Neural cell (in vitro differentiated cells): ENCODE measurements at regions not wholly inside any gene's neighbourhood (a gene's known extent, or its start where the extent isn't known, plus 50 kb on each side); places are given as distances from the start of the nearest gene placed in this dataset.

ENCODE experiments used
- H2AFZ ChIP-seq: fragments of 200-600, 300-800 bp; sonication (generic), shearing (Covaris generic); 2 replicates; pipeline ENCODE4 v1.6.0; 2014; ENCODE audit warnings: low read depth, mild to moderate bottlenecking, antibody characterized with exemption, low read length, moderate library complexity
- H3F3A ChIP-seq: fragments of 200-600 bp; shearing (Covaris generic); 2 replicates; pipeline ENCODE4 v1.6.1; 2016; ENCODE audit warnings: mild to moderate bottlenecking, moderate library complexity, mixed read lengths, antibody characterized with exemption, low read length; ENCODE audit not compliant: insufficient read depth, poor library complexity, severe bottlenecking
- H3K27ac ChIP-seq: fragments of 200-600, 300-800 bp; sonication (generic), shearing (Covaris generic); 2 replicates; pipeline ENCODE4 v1.5.1; 2014; ENCODE audit warnings: mild to moderate bottlenecking, low read length, moderate library complexity
- H3K27me3 ChIP-seq: fragments of 300-800, 200-600 bp; sonication (generic), shearing (Covaris generic); 2 replicates; pipeline ENCODE4 v1.6.0; 2014; ENCODE audit warnings: mild to moderate bottlenecking, low read depth, low read length, moderate library complexity; ENCODE audit not compliant: insufficient read depth
- H3K36me3 ChIP-seq: fragments of 300-800, 200-600 bp; sonication (generic), shearing (Covaris generic); 2 replicates; pipeline ENCODE4 v1.5.1; 2014; ENCODE audit warnings: mild to moderate bottlenecking, antibody characterized with exemption, low read length, moderate library complexity; ENCODE audit not compliant: insufficient read depth
- H3K4me2 ChIP-seq: fragments of 300-800, 200-600 bp; sonication (generic), shearing (Covaris generic); 2 replicates; pipeline ENCODE4 v1.6.0; 2014; ENCODE audit warnings: mild to moderate bottlenecking, low read length
- H3K4me3 ChIP-seq: fragments of 300-800, 200-600 bp; sonication (generic), shearing (Covaris generic); 2 replicates; pipeline ENCODE4 v1.5.1; 2014; ENCODE audit warnings: mild to moderate bottlenecking, low read length, moderate library complexity
- H3K79me2 ChIP-seq: fragments of 200-600 bp; shearing (Covaris generic); replicated peaks from 2 replicates; pipeline ENCODE4 v1.6.0; 2014; ENCODE audit warnings: mild to moderate bottlenecking, low read length, moderate library complexity; ENCODE audit not compliant: insufficient read depth
- H3K9ac ChIP-seq: fragments of 300-800, 200-600 bp; sonication (generic), shearing (Covaris generic); 2 replicates; pipeline ENCODE4 v1.6.1; 2016; ENCODE audit warnings: mild to moderate bottlenecking, low read length, mixed read lengths
- H3K9me2 ChIP-seq: fragments of 200-600 bp; shearing (Covaris generic); 2 replicates; pipeline ENCODE4 v1.6.1; 2016; ENCODE audit warnings: mild to moderate bottlenecking, low read length, mixed read lengths; ENCODE audit not compliant: insufficient read depth
- H3K9me3 ChIP-seq: fragments of 200-600, 300-800 bp; sonication (generic), shearing (Covaris generic); 2 replicates; pipeline ENCODE4 v1.6.1; 2016; ENCODE audit warnings: mild to moderate bottlenecking, mixed run types, low read length, moderate library complexity, mixed read lengths
- H4K20me1 ChIP-seq: fragments of 200-600 bp; shearing (Covaris generic); 2 replicates; pipeline ENCODE4 v1.6.1; 2016; ENCODE audit warnings: mild to moderate bottlenecking, mixed run types; ENCODE audit not compliant: insufficient read depth
- EP300 ChIP-seq: fragments of 450-650 bp; conservative IDR thresholded peaks from 2 replicates; pipeline ENCODE4 v1.6.1; 2014; ENCODE audit warnings: antibody characterized with exemption, mild to moderate bottlenecking, moderate library complexity; ENCODE audit not compliant: poor library complexity, severe bottlenecking
- EZH2 ChIP-seq: fragments of 200-600, 300-800 bp; shearing (Covaris generic), sonication (generic); IDR thresholded peaks from 2 replicates; pipeline ENCODE4 v1.6.1; 2014; ENCODE audit warnings: antibody characterized with exemption, low read length, borderline replicate concordance, mild to moderate bottlenecking; ENCODE audit not compliant: insufficient read depth, poor library complexity, severe bottlenecking
- MXI1 ChIP-seq: fragments of 450-650 bp; conservative IDR thresholded peaks from 2 replicates; pipeline ENCODE4 v1.6.1; 2014; ENCODE audit warnings: antibody characterized with exemption, mild to moderate bottlenecking; ENCODE audit not compliant: poor library complexity, severe bottlenecking
- POLR2AphosphoS5 ChIP-seq: IDR thresholded peaks from 2 replicates; pipeline ENCODE4 v1.6.1; 2012
- RAD21 ChIP-seq: fragments of 450-650 bp; conservative IDR thresholded peaks from 2 replicates; pipeline ENCODE4 v1.6.1; 2014; ENCODE audit warnings: antibody characterized with exemption, mild to moderate bottlenecking, moderate library complexity
- SMC3 ChIP-seq: fragments of 450-650 bp; conservative IDR thresholded peaks from 2 replicates; pipeline ENCODE4 v1.6.1; 2014; ENCODE audit warnings: antibody characterized with exemption, mild to moderate bottlenecking, moderate library complexity; ENCODE audit not compliant: poor library complexity
- TAF1 ChIP-seq: IDR thresholded peaks from 2 replicates; pipeline ENCODE4 v1.6.1; 2012; ENCODE audit warnings: low read depth
- TF ChIP-seq, protein P1 (sequence below): fragments of 450-650 bp; IDR thresholded peaks from 2 replicates; pipeline ENCODE4 v1.5.1; 2014; ENCODE audit warnings: antibody characterized with exemption, mild to moderate bottlenecking, moderate library complexity; ENCODE audit not compliant: poor library complexity, severe bottlenecking
- TF ChIP-seq, protein P2 (sequence below): IDR thresholded peaks from 2 replicates; pipeline ENCODE4 v1.6.1; 2012; ENCODE audit warnings: borderline replicate concordance

DNA sequence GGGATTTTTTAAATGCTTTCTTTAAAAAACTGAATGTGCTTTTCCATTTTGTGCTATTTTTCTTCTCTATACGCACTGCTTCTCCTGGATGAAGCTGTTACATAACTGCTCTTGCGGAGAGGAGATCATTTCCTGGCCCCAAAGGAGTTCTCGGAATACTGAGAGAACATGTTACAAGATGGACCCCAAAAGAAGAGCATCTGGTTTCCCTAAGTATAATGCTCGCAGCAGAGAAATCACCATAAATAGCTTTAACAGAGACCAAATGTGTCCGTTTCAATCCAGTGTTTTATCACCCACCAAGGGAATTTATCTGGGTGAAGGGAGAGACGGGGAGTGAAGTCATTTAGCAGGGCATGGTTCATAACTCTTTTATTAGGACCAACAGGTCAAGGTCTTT lies 80.1 kb downstream of the RBM43 start:
- no peak overlapping the region for H3K9ac ChIP-seq
- H3K27ac ChIP-seq: no peak overlapping the region
- H2AFZ ChIP-seq: no peak overlapping the region

DNA sequence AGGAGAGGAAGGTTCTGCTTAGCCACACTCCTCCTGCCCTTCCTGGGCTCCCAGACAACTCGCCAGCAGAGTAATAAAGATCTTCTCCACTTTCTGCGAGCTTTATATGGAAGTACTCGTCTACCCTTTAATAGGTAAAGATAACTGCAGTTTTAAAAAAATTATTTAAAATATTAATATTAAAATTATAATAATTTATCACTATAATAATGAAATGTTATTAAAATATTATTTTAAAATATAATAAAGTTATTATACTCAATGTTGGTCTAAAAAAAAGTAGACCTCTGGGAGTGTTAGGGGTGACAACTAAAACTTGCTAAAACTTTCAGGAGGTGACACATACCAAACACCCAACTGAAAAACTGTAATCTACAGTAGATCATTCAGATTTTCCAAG lies 81.5 kb downstream of the RBM43 start:
- H2AFZ ChIP-seq: no peak overlapping the region
- H3K4me2 ChIP-seq: no peak overlapping the region
- H3K9me2 ChIP-seq: no peaks in the 10 kb centered on the region
- no peaks in the 10 kb centered on the region for H3K27me3 ChIP-seq
- no peaks in the 10 kb centered on the region for H3K9me3 ChIP-seq
- H3F3A ChIP-seq: peaks cover 5% of the 10 kb centered on the region
- no peak for TF ChIP-seq EP300
- no peaks in the 10 kb centered on the region for H4K20me1 ChIP-seq
- H3K79me2 ChIP-seq: no peaks in the 10 kb centered on the region
- H3K4me3 ChIP-seq: no peak overlapping the region
- H3K36me3 ChIP-seq: no peaks in the 10 kb centered on the region
- no peak overlapping the region for H3K9ac ChIP-seq
- H3K27ac ChIP-seq: no peak overlapping the region

More for the DNA sequence above, 80.1 kb downstream of the RBM43 start:
- H3K4me3 ChIP-seq: no peak overlapping the region
- H3K4me2 ChIP-seq: no peak overlapping the region
- H4K20me1 ChIP-seq: no peaks in the 10 kb centered on the region
- no peaks in the 10 kb centered on the region for H3K36me3 ChIP-seq
- TF ChIP-seq EZH2 (no peak), TAF1 (no peak), RAD21 (no peak), MXI1 (no peak), SMC3 (no peak), POLR2AphosphoS5 (no peak), EP300 (no peak)
- TF ChIP-seq, protein P1, sequence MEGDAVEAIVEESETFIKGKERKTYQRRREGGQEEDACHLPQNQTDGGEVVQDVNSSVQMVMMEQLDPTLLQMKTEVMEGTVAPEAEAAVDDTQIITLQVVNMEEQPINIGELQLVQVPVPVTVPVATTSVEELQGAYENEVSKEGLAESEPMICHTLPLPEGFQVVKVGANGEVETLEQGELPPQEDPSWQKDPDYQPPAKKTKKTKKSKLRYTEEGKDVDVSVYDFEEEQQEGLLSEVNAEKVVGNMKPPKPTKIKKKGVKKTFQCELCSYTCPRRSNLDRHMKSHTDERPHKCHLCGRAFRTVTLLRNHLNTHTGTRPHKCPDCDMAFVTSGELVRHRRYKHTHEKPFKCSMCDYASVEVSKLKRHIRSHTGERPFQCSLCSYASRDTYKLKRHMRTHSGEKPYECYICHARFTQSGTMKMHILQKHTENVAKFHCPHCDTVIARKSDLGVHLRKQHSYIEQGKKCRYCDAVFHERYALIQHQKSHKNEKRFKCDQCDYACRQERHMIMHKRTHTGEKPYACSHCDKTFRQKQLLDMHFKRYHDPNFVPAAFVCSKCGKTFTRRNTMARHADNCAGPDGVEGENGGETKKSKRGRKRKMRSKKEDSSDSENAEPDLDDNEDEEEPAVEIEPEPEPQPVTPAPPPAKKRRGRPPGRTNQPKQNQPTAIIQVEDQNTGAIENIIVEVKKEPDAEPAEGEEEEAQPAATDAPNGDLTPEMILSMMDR: no peak
- TF ChIP-seq, protein P2, sequence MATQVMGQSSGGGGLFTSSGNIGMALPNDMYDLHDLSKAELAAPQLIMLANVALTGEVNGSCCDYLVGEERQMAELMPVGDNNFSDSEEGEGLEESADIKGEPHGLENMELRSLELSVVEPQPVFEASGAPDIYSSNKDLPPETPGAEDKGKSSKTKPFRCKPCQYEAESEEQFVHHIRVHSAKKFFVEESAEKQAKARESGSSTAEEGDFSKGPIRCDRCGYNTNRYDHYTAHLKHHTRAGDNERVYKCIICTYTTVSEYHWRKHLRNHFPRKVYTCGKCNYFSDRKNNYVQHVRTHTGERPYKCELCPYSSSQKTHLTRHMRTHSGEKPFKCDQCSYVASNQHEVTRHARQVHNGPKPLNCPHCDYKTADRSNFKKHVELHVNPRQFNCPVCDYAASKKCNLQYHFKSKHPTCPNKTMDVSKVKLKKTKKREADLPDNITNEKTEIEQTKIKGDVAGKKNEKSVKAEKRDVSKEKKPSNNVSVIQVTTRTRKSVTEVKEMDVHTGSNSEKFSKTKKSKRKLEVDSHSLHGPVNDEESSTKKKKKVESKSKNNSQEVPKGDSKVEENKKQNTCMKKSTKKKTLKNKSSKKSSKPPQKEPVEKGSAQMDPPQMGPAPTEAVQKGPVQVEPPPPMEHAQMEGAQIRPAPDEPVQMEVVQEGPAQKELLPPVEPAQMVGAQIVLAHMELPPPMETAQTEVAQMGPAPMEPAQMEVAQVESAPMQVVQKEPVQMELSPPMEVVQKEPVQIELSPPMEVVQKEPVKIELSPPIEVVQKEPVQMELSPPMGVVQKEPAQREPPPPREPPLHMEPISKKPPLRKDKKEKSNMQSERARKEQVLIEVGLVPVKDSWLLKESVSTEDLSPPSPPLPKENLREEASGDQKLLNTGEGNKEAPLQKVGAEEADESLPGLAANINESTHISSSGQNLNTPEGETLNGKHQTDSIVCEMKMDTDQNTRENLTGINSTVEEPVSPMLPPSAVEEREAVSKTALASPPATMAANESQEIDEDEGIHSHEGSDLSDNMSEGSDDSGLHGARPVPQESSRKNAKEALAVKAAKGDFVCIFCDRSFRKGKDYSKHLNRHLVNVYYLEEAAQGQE: no peak
- no peaks in the 10 kb centered on the region for H3K79me2 ChIP-seq
- no peaks in the 10 kb centered on the region for H3K9me3 ChIP-seq
- peaks cover 5% of the 10 kb centered on the region for H3F3A ChIP-seq
- no peaks in the 10 kb centered on the region for H3K9me2 ChIP-seq
- no peaks in the 10 kb centered on the region for H3K27me3 ChIP-seq

DNA sequence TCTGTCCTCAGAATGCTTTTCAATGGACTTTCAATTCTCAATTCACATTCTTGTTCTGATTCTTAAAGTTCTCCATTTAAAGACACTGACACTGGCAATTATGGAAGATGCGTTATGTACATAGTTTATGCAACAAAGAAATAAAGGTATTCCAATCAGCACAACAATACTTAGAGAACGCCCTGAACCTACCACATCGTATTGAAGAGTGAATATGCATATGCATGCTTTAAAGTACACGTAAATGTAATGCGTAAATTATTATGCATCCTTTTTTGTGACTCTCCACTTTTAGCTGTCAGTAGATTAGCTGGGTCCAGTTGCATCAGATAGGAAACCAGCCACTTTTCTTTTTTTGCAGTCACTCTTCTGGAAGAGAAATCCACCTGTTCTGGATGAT lies 83.5 kb downstream of the RBM43 start:
- Histone ChIP-seq H3K79me2 (no peaks in the 10 kb centered on the region), H3K27ac (no peak overlapping the region), H3K9ac (no peak overlapping the region), H2AFZ (no peak overlapping the region), H3K4me2 (no peak overlapping the region), H3F3A (no peaks in the 10 kb centered on the region), H3K9me3 (no peaks in the 10 kb centered on the region), H3K9me2 (no peaks in the 10 kb centered on the region), H4K20me1 (no peaks in the 10 kb centered on the region), H3K4me3 (no peak overlapping the region), H3K27me3 (no peaks in the 10 kb centered on the region), H3K36me3 (no peaks in the 10 kb centered on the region)
- TF ChIP-seq RAD21 (no peak), EP300 (no peak), POLR2AphosphoS5 (no peak), MXI1 (no peak), TAF1 (no peak)
- TF ChIP-seq, protein P1: no peak
